ENCODE measurements at regions not wholly inside any gene's neighbourhood (a gene's known extent, or its start where the extent isn't known, plus 50 kb on each side); places are given as distances from the start of the nearest gene placed in this dataset.

GRCh38 chr15:70315431-70315830 lies 217.7 kb upstream of the TLE3 start:
- ATAC-seq (ENCODE audit: low FRiP score) (no peak), DNase-seq (ENCODE audit: low spot score) (no peak)
- no peak for TF ChIP-seq CTCF (IDR thresholded peaks at IDR 0.05)

GRCh38 chr15:70314688-70315087 lies 217.0 kb upstream of the TLE3 start:
- DNase-seq (ENCODE audit: low spot score) (no peak), ATAC-seq (ENCODE audit: low FRiP score) (no peak)
- no peak for TF ChIP-seq CTCF (IDR thresholded peaks at IDR 0.05)

- no peak for DNase-seq (ENCODE audit: low spot score)
- TF ChIP-seq CTCF (IDR thresholded peaks at IDR 0.05), result no peak
Observed at GRCh38 chr15:70314018-70314354, 216.3 kb upstream of the TLE3 start.

GRCh38 chr15:70313099-70314017 lies 215.6 kb upstream of the TLE3 start:
- ATAC-seq (ENCODE audit: low FRiP score) (no peak), DNase-seq (ENCODE audit: low spot score) (no peak)
- no peak for TF ChIP-seq CTCF (IDR thresholded peaks at IDR 0.05)

More at GRCh38 chr15:70314018-70314354, 216.3 kb upstream of the TLE3 start:
- no peak for ATAC-seq (ENCODE audit: low FRiP score)

GRCh38 chr15:70311821-70312220 lies 214.1 kb upstream of the TLE3 start:
- ATAC-seq (ENCODE audit: low FRiP score) (no peak), DNase-seq (ENCODE audit: low spot score) (no peak)
- no peak for TF ChIP-seq CTCF (IDR thresholded peaks at IDR 0.05)

- DNase-seq (ENCODE audit: low spot score), result no peak
- ATAC-seq (ENCODE audit: low FRiP score), result no peak
- no peak for TF ChIP-seq CTCF (IDR thresholded peaks at IDR 0.05)
Observed at GRCh38 chr15:70309716-70310115, 212.0 kb upstream of the TLE3 start.
